ENCODE measurements at regions not wholly inside any gene's neighbourhood (a gene's known extent, or its start where the extent isn't known, plus 50 kb on each side); places are given as distances from the start of the nearest gene placed in this dataset.

- Histone ChIP-seq H3K27me3 (ENCODE audit: insufficient read depth, low read length) (no peaks in the 10 kb centered on the region), H3K27ac (ENCODE audit: insufficient read length, low read depth, low read length) (no peak overlapping the region), H2BK5ac (ENCODE audit: insufficient read length, low read length) (no peak overlapping the region), H3K79me1 (ENCODE audit: insufficient read depth, low read depth, low read length, poor library complexity, severe bottlenecking) (no peaks in the 10 kb centered on the region), H4K8ac (replicated peaks; ENCODE audit: insufficient read length, low read depth, low read length) (no peak overlapping the region), H3K4me1 (ENCODE audit: insufficient read depth, low read length) (no peaks in the 10 kb centered on the region; the same call in 1 of the 2 replicates), H4K91ac (ENCODE audit: insufficient read length, low read depth, low read length) (no peak overlapping the region), H3K14ac (ENCODE audit: insufficient read depth, low read length) (no peak overlapping the region), H3K4ac (ENCODE audit: low read depth, low read length) (no peak overlapping the region), H2BK15ac (ENCODE audit: low read depth, low read length) (no peak overlapping the region), H3K4me2 (ENCODE audit: insufficient read depth, insufficient read length, low read length) (no peak overlapping the region), H3K9me3 (ENCODE audit: control insufficient read depth, low read depth, low read length) (no peaks in the 10 kb centered on the region), H2BK20ac (ENCODE audit: low read depth, low read length, poor library complexity, severe bottlenecking) (no peak overlapping the region), H3K23ac (ENCODE audit: insufficient read length, low read depth, low read length) (no peak overlapping the region), H2BK12ac (ENCODE audit: insufficient read length, low read depth, low read length) (no peak overlapping the region), H2BK120ac (ENCODE audit: low read depth, low read length, poor library complexity, severe bottlenecking) (no peak overlapping the region), H3K9ac (ENCODE audit: extremely low read depth, insufficient read length, low read length) (no peak overlapping the region), H2AFZ (ENCODE audit: low read length) (no peak overlapping the region), H4K5ac (ENCODE audit: insufficient read length, low read depth, low read length) (no peak overlapping the region), H3K23me2 (ENCODE audit: insufficient read length, low read depth, low read length, poor library complexity, severe bottlenecking) (no peaks in the 10 kb centered on the region), H3K18ac (ENCODE audit: insufficient read length, low read depth, low read length) (no peak overlapping the region), H2AK5ac (ENCODE audit: insufficient read length, low read length) (no peak overlapping the region), H4K20me1 (ENCODE audit: control insufficient read depth, insufficient read depth, insufficient read length) (no peaks in the 10 kb centered on the region), H3T11ph (ENCODE audit: low read length) (no peak overlapping the region), H3K56ac (ENCODE audit: insufficient read length, low read depth, low read length) (no peak overlapping the region), H3K79me2 (ENCODE audit: insufficient read depth, low read length) (no peaks in the 10 kb centered on the region; the same call in 1 of the 2 replicates)
- no peak for DNase-seq
- no CpG with 5 or more reads among the region's 2 CpGs for WGBS (ENCODE audit: extremely low coverage, insufficient read length, low lambda C conversion rate)
- peaks cover 21 to 49% (median 34%) of the 10 kb centered on the region in 3 experiments for H3K36me3 Mint-ChIP-seq (ENCODE audit: insufficient read depth in 1 of 3, low read depth in 3 of 3)
- peaks cover 9 to 12% of the 10 kb centered on the region in 2 experiments; a peak in 3 of 4 replicates for H3K4me1 Mint-ChIP-seq
- peaks cover 52 to 59% of the 10 kb centered on the region in 2 experiments for H3K9me3 Mint-ChIP-seq
- 0 out of 2 replicates have a peak, but pooled peaks cover 2% of the 10 kb centered on the region for H3K27me3 Mint-ChIP-seq (ENCODE audit: low read depth)
- H3K4me3 Mint-ChIP-seq: no peak overlapping the region
- no peak for TF ChIP-seq CTCF (conservative IDR thresholded peaks at IDR 0.05)
- H3K27ac Mint-ChIP-seq: no peak overlapping the region
These were observed 606.0 kb downstream of the KCNH5 start for GRCh38 chr14:62439210-62439609.

Measured in H9 (cell line).